IMR-90 (cell line): ENCODE measurements at regions not wholly inside any gene's neighbourhood (a gene's known extent, or its start where the extent isn't known, plus 50 kb on each side); places are given as distances from the start of the nearest gene placed in this dataset.

Experiments used
- ATAC-seq: fragments of 200-7000 bp; cut with Tn5 transposase; 2 replicates; pipeline ENCODE4 v1.9.1; 2020; ENCODE audit warnings: low read depth, mild to moderate bottlenecking, moderate library complexity
- BruUV-seq: library from RNA; stranded (reverse); fragments of 400-500 nt; replicated peaks from 2 replicates; lab custom pipeline; 2021; lab: Mats Ljungman, UMichigan
- CTCF ChIA-PET: fragments of 300-600 bp; formaldehyde crosslinking; extraction: SDS; loops from one replicate; lab custom pipeline; 2021; ENCODE audit warnings: antibody characterized with exemption; lab: Yijun Ruan, JAX
- POLR2A ChIA-PET: fragments of 300-600 bp; sonication (Branson Sonifier 250); formaldehyde crosslinking; loops from one replicate; lab custom pipeline; 2022; ENCODE audit warnings: antibody characterized with exemption; ENCODE audit not compliant: unreplicated experiment; lab: Charles Lee
- DNase-seq: peaks from one replicate; pipeline ENCODE4 v3.0.0; 2013
- H2AFZ ChIP-seq: replicated peaks from 2 replicates; pipeline ENCODE3; 2013; ENCODE audit warnings: low read length, mild to moderate bottlenecking; ENCODE audit not compliant: poor library complexity
- H2AK5ac ChIP-seq: 2 replicates; pipeline ENCODE4 v1.6.1; 2013; ENCODE audit warnings: low read depth, low read length, inconsistent platforms
- H2AK9ac ChIP-seq: replicated peaks from 2 replicates; pipeline ENCODE3; 2013; ENCODE audit warnings: mild to moderate bottlenecking, low read depth, low read length, moderate library complexity; ENCODE audit not compliant: poor library complexity
- H2BK120ac ChIP-seq: 2 replicates; pipeline ENCODE4 v1.6.1; 2013; ENCODE audit warnings: low read depth, low read length, inconsistent platforms
- H2BK15ac ChIP-seq: 3 replicates; pipeline ENCODE4 v1.6.1; 2013; ENCODE audit warnings: low read depth, low read length, inconsistent platforms
- H2BK20ac ChIP-seq: 2 replicates; pipeline ENCODE4 v1.6.1; 2013; ENCODE audit warnings: low read depth, mild to moderate bottlenecking, inconsistent platforms, low read length, moderate library complexity
- H2BK5ac ChIP-seq: 2 replicates; pipeline ENCODE4 v1.6.1; 2013; ENCODE audit warnings: mild to moderate bottlenecking, low read depth, low read length, inconsistent platforms; ENCODE audit not compliant: poor library complexity, severe bottlenecking
- H3K14ac ChIP-seq: replicated peaks from 2 replicates; pipeline ENCODE4 v1.6.1; 2013; ENCODE audit warnings: low read depth, low read length, inconsistent platforms
- H3K18ac ChIP-seq: 2 replicates; pipeline ENCODE4 v1.6.1; 2013; ENCODE audit warnings: low read depth, low read length, control low read depth
- H3K23ac ChIP-seq: 2 replicates; pipeline ENCODE4 v1.6.1; 2013; ENCODE audit warnings: low read depth, low read length, inconsistent platforms
- H3K27ac ChIP-seq: 2 replicates; pipeline ENCODE4 v1.5.1; 2013; ENCODE audit warnings: mild to moderate bottlenecking, control low read depth, low read length; ENCODE audit not compliant: insufficient read depth
- H3K27me3 ChIP-seq: 2 replicates; pipeline ENCODE4 v1.6.1; 2013; ENCODE audit warnings: low read length; ENCODE audit not compliant: control insufficient read depth, insufficient read depth
- H3K36me3 ChIP-seq: 2 replicates; pipeline ENCODE4 v1.6.1; 2013; ENCODE audit warnings: low read length, mixed read lengths; ENCODE audit not compliant: control insufficient read depth, insufficient read depth
- H3K4ac ChIP-seq: 2 replicates; pipeline ENCODE4 v1.6.1; 2013; ENCODE audit warnings: low read depth, low read length, inconsistent platforms
- H3K4me1 ChIP-seq: 2 replicates; pipeline ENCODE4 v1.6.1; 2013; ENCODE audit warnings: low read length, mixed read lengths; ENCODE audit not compliant: control insufficient read depth, insufficient read depth
- H3K4me2 ChIP-seq: 2 replicates; pipeline ENCODE4 v1.6.1; 2013; ENCODE audit warnings: low read depth, mild to moderate bottlenecking, control low read depth, low read length, moderate library complexity
- H3K4me3 ChIP-seq: 2 replicates; pipeline ENCODE4 v1.5.1; 2013; ENCODE audit warnings: low read depth, mild to moderate bottlenecking, control low read depth, low read length, moderate library complexity; ENCODE audit not compliant: insufficient read depth
- H3K56ac ChIP-seq: 2 replicates; pipeline ENCODE4 v1.6.1; 2013; ENCODE audit warnings: low read length, inconsistent platforms; ENCODE audit not compliant: insufficient read depth; ENCODE audit errors: extremely low read depth
- H3K79me1 ChIP-seq, 2 experiments: 2 replicates each; pipeline ENCODE4 v1.6.1; 2013; ENCODE audit warnings: low read length in 2 of 2, inconsistent platforms in 1 of 2, low read depth in 1 of 2
- H3K9ac ChIP-seq: 2 replicates; pipeline ENCODE4 v1.6.1; 2013; ENCODE audit warnings: low read depth, low read length, control low read depth
- H3K9me1 ChIP-seq: 2 replicates; pipeline ENCODE4 v1.6.1; 2013; ENCODE audit warnings: low read length, inconsistent platforms; ENCODE audit not compliant: insufficient read depth
- H3K9me3 ChIP-seq: 2 replicates; pipeline ENCODE4 v1.6.1; 2013; ENCODE audit warnings: low read length; ENCODE audit not compliant: control insufficient read depth, insufficient read depth
- H4K20me1 ChIP-seq: 2 replicates; pipeline ENCODE4 v1.6.1; 2013; ENCODE audit warnings: low read length, inconsistent platforms; ENCODE audit not compliant: insufficient read depth
- H4K5ac ChIP-seq: 2 replicates; pipeline ENCODE4 v1.6.1; 2013; ENCODE audit warnings: mild to moderate bottlenecking, low read depth, low read length, control low read depth
- H4K8ac ChIP-seq, 2 experiments: 2 replicates each; pipeline ENCODE4 v1.6.1; 2013; ENCODE audit warnings: low read depth in 2 of 2, low read length in 2 of 2, control low read depth in 1 of 2, inconsistent platforms in 1 of 2
- H4K91ac ChIP-seq: 2 replicates; pipeline ENCODE4 v1.6.1; 2013; ENCODE audit warnings: low read depth, low read length, inconsistent platforms; ENCODE audit not compliant: insufficient read depth
- BHLHE40 ChIP-seq: fragments of 150-350 bp; IDR thresholded peaks from 2 replicates; pipeline ENCODE4 v1.6.1; 2016; ENCODE audit warnings: mild to moderate bottlenecking, low read depth, low read length
- CEBPB ChIP-seq: IDR thresholded peaks from 2 replicates; pipeline ENCODE4 v1.6.1; 2012; ENCODE audit warnings: low read depth, low read length, improper control_type of control experiment
- CHD1 ChIP-seq: IDR thresholded peaks from 2 replicates; pipeline ENCODE4 v1.6.1; 2012; ENCODE audit warnings: low read depth, low read length, improper control_type of control experiment
- CTCF ChIP-seq: conservative IDR thresholded peaks from 2 replicates; pipeline ENCODE4 v1.5.1; 2012; ENCODE audit warnings: mild to moderate bottlenecking, low read depth, low read length, improper control_type of control experiment
- ELK1 ChIP-seq: fragments of 150-350 bp; IDR thresholded peaks from 2 replicates; pipeline ENCODE4 v1.6.1; 2016; ENCODE audit warnings: low read depth, mild to moderate bottlenecking, low read length, moderate library complexity, borderline replicate concordance
- FOS ChIP-seq: fragments of 150-350 bp; IDR thresholded peaks from 2 replicates; pipeline ENCODE4 v1.6.1; 2016; ENCODE audit warnings: low read depth, low read length
- MAFK ChIP-seq: IDR thresholded peaks from 2 replicates; pipeline ENCODE4 v1.6.1; 2012; ENCODE audit warnings: low read depth, low read length, improper control_type of control experiment
- MAZ ChIP-seq: IDR thresholded peaks from 2 replicates; pipeline ENCODE4 v1.6.1; 2012; ENCODE audit warnings: low read depth, mild to moderate bottlenecking, low read length, improper control_type of control experiment, moderate library complexity, borderline replicate concordance
- MXI1 ChIP-seq: IDR thresholded peaks from 2 replicates; pipeline ENCODE4 v1.6.1; 2012; ENCODE audit warnings: low read depth, mild to moderate bottlenecking, low read length, moderate library complexity, borderline replicate concordance
- NFE2L2 ChIP-seq: fragments of 150-350 bp; IDR thresholded peaks from 2 replicates; pipeline ENCODE4 v1.6.1; 2016; ENCODE audit warnings: low read depth, mild to moderate bottlenecking, low read length
- POLR2A ChIP-seq: IDR thresholded peaks from 2 replicates; pipeline ENCODE4 v1.6.1; 2012; ENCODE audit warnings: mild to moderate bottlenecking, low read depth, low read length
- RAD21 ChIP-seq: IDR thresholded peaks from 2 replicates; pipeline ENCODE4 v1.6.1; 2012; ENCODE audit warnings: low read length, improper control_type of control experiment
- RCOR1 ChIP-seq: IDR thresholded peaks from 2 replicates; pipeline ENCODE4 v1.6.1; 2012; ENCODE audit warnings: mild to moderate bottlenecking, low read length, improper control_type of control experiment; ENCODE audit not compliant: insufficient replicate concordance
- RFX5 ChIP-seq: IDR thresholded peaks from 2 replicates; pipeline ENCODE4 v1.8.0; 2012; ENCODE audit warnings: low read depth, mild to moderate bottlenecking, low read length, moderate library complexity
- SMC3 ChIP-seq: fragments of 150-350 bp; IDR thresholded peaks from 2 replicates; pipeline ENCODE4 v1.6.1; 2016; ENCODE audit warnings: low read depth, mild to moderate bottlenecking, antibody characterized with exemption, low read length, moderate library complexity
- USF2 ChIP-seq: fragments of 150-350 bp; IDR thresholded peaks from 2 replicates; pipeline ENCODE4 v1.6.1; 2017; ENCODE audit warnings: mild to moderate bottlenecking, antibody characterized with exemption, low read length, low read depth
- dilution Hi-C: fragments of 300-500 bp; cut with HindIII; formaldehyde crosslinking; loops from one replicate; pipeline ENCODE4 v1.14.3; 2018; ENCODE audit warnings: low sequenced_read_pairs; ENCODE audit not compliant: unreplicated experiment
- in situ Hi-C: fragments of 300-500 bp; cut with MboI; formaldehyde crosslinking; loops from 3 replicates; pipeline ENCODE4 v1.14.3; 2019; ENCODE audit warnings: low sequenced_read_pairs, inconsistent platforms, mixed read lengths
- intact Hi-C: fragments of 100-400 bp; cut with micrococcal nuclease; formaldehyde crosslinking; loops from 2 replicates; pipeline ENCODE4 v1.10.0; 2022

GRCh38 chr5:67383451-67383850, 186.9 kb upstream of the CD180 start:
- no peak overlapping the region for H3K9ac ChIP-seq
- H3K27ac ChIP-seq = no peak overlapping the region
- no peaks in the 10 kb centered on the region for H3K4me1 ChIP-seq
- no peaks in the 10 kb centered on the region for H4K20me1 ChIP-seq
- H2AFZ ChIP-seq = no peak overlapping the region
- in situ Hi-C loops = no loop called here
- H4K91ac ChIP-seq = no peak overlapping the region
- no peak overlapping the region for H2AK9ac ChIP-seq
- no TSS peak for BruUV-seq
- dilution Hi-C loops = no loop called here
- no peak overlapping the region for H2BK20ac ChIP-seq
- H3K9me3 ChIP-seq = no peaks in the 10 kb centered on the region
- no peak overlapping the region for H2BK120ac ChIP-seq
- DNase-seq (no peak), ATAC-seq (no peak)
- H2BK5ac ChIP-seq = no peak overlapping the region
- no peak overlapping the region for H3K14ac ChIP-seq
- no peak overlapping the region for H4K8ac ChIP-seq
- no peak overlapping the region for H3K56ac ChIP-seq
- H3K9me1 ChIP-seq = no peaks in the 10 kb centered on the region
- H4K5ac ChIP-seq = no peak overlapping the region
- no peak overlapping the region for H3K4me3 ChIP-seq
- CTCF ChIA-PET = no interaction called here
- no peak overlapping the region for H3K23ac ChIP-seq
- no peaks in the 10 kb centered on the region; the same call in 1 of the 2 replicates for H3K27me3 ChIP-seq
- H3K79me1 ChIP-seq = no peaks in the 10 kb centered on the region
- TF ChIP-seq MAFK = no peak
- no peak for TF ChIP-seq FOS
- no peak for TF ChIP-seq MXI1
- TF ChIP-seq MAZ = no peak
- TF ChIP-seq SMC3 = no peak
- TF ChIP-seq POLR2A = no peak
- TF ChIP-seq CEBPB = no peak
- no peak for TF ChIP-seq RCOR1
- TF ChIP-seq NFE2L2 = no peak
- no peak for TF ChIP-seq RFX5
- no peak for TF ChIP-seq CHD1
- TF ChIP-seq ELK1 = no peak
- no peak for TF ChIP-seq RAD21
- TF ChIP-seq BHLHE40 = no peak
- TF ChIP-seq CTCF = no peak
- TF ChIP-seq USF2 = no peak
- intact Hi-C loops = no loop called here
- H3K18ac ChIP-seq = no peak overlapping the region
- no peak overlapping the region for H3K4me2 ChIP-seq
- POLR2A ChIA-PET = no interaction called here
- no peak overlapping the region for H2BK15ac ChIP-seq
- no peaks in the 10 kb centered on the region for H3K36me3 ChIP-seq
- no peak overlapping the region for H3K4ac ChIP-seq
- no peak overlapping the region for H2AK5ac ChIP-seq
